ENCODE measurements at regions not wholly inside any gene's neighbourhood (a gene's known extent, or its start where the extent isn't known, plus 50 kb on each side); places are given as distances from the start of the nearest gene placed in this dataset.

- TF ChIP-seq EZH2 (IDR thresholded peaks at IDR 0.05; ENCODE audit: insufficient read depth, low read length) (no peak), CTCF (IDR thresholded peaks at IDR 0.05; ENCODE audit: insufficient read depth, low read depth, low read length) (no peak)
Observed at GRCh38 chr13:111614009-111614408, 293.6 kb downstream of the TEX29 start.
